ENCODE measurements at regions not wholly inside any gene's neighbourhood (a gene's known extent, or its start where the extent isn't known, plus 50 kb on each side); places are given as distances from the start of the nearest gene placed in this dataset.

- H3K4me1 ChIP-seq = no peaks in the 10 kb centered on the region
- WGBS = 93% methylated on average over 2 of the region's 2 CpGs
- TF ChIP-seq POLR2AphosphoS5 (IDR thresholded peaks at IDR 0.05) = no peak
- TF ChIP-seq POLR2A (IDR thresholded peaks at IDR 0.05) = no peak
- no peak for TF ChIP-seq CTCF (IDR thresholded peaks at IDR 0.05)
- TF ChIP-seq EP300 (IDR thresholded peaks at IDR 0.05) = no peak
- H3K9me3 ChIP-seq = no peaks in the 10 kb centered on the region
- DNase-seq (ENCODE audit: low spot score in 2 of 2) = no peak
- H3K27me3 ChIP-seq = no peaks in the 10 kb centered on the region
- no peak overlapping the region for H3K27ac ChIP-seq
- H3K36me3 ChIP-seq = no peaks in the 10 kb centered on the region
- no peak overlapping the region for H3K4me3 ChIP-seq
These were observed 215.9 kb downstream of the SOX11 start for GRCh38 chr2:5908071-5908470.

GRCh38 chr2:5911718-5912117 is 219.5 kb downstream of the SOX11 start:
- H3K4me1 ChIP-seq = no peaks in the 10 kb centered on the region
- H3K27me3 ChIP-seq = no peaks in the 10 kb centered on the region
- H3K4me3 ChIP-seq = no peak overlapping the region
- TF ChIP-seq POLR2A (IDR thresholded peaks at IDR 0.05) (no peak), CTCF (IDR thresholded peaks at IDR 0.05) (no peak)
- DNase-seq (ENCODE audit: low spot score in 2 of 2) = no peak
- no peaks in the 10 kb centered on the region for H3K9me3 ChIP-seq
- WGBS = 35% methylated on average over 3 of the region's 3 CpGs
- H3K36me3 ChIP-seq = no peaks in the 10 kb centered on the region
- no peak overlapping the region for H3K27ac ChIP-seq

- no peak for TF ChIP-seq POLR2AphosphoS5 (IDR thresholded peaks at IDR 0.05)
- DNase-seq (ENCODE audit: low spot score in 2 of 2) = no peak
- Histone ChIP-seq H3K9me3 (no peaks in the 10 kb centered on the region), H3K27me3 (no peaks in the 10 kb centered on the region), H3K4me1 (no peaks in the 10 kb centered on the region), H3K4me3 (no peak overlapping the region), H3K36me3 (no peaks in the 10 kb centered on the region), H3K27ac (no peak overlapping the region)
- 85% methylated on average over 9 of the region's 9 CpGs for WGBS
These were observed 221.7 kb downstream of the SOX11 start for GRCh38 chr2:5913711-5914395.

- Histone ChIP-seq H3K9me3 (no peaks in the 10 kb centered on the region), H3K4me3 (no peak overlapping the region), H3K4me1 (no peaks in the 10 kb centered on the region), H3K27me3 (no peaks in the 10 kb centered on the region), H3K36me3 (no peaks in the 10 kb centered on the region), H3K27ac (no peak overlapping the region)
- WGBS = 35% methylated on average over 7 of the region's 7 CpGs
- DNase-seq (ENCODE audit: low spot score in 2 of 2) = no peak
- TF ChIP-seq POLR2AphosphoS5 (IDR thresholded peaks at IDR 0.05) (no peak), EP300 (IDR thresholded peaks at IDR 0.05) (no peak), CTCF (IDR thresholded peaks at IDR 0.05) (no peak), POLR2A (IDR thresholded peaks at IDR 0.05) (no peak)
These were observed 222.8 kb downstream of the SOX11 start for GRCh38 chr2:5914811-5915611.

GRCh38 chr2:5915881-5916310 is 223.7 kb downstream of the SOX11 start:
- H3K4me1 ChIP-seq = no peaks in the 10 kb centered on the region
- 63% methylated on average over 4 of the region's 4 CpGs for WGBS
- H3K9me3 ChIP-seq = no peaks in the 10 kb centered on the region
- H3K27ac ChIP-seq = no peak overlapping the region
- no peaks in the 10 kb centered on the region for H3K36me3 ChIP-seq
- H3K27me3 ChIP-seq = no peaks in the 10 kb centered on the region
- no peak for TF ChIP-seq EP300 (IDR thresholded peaks at IDR 0.05)
- no peak for TF ChIP-seq CTCF (IDR thresholded peaks at IDR 0.05)
- no peak for TF ChIP-seq POLR2A (IDR thresholded peaks at IDR 0.05)
- no peak for DNase-seq (ENCODE audit: low spot score in 2 of 2)
- H3K4me3 ChIP-seq = no peak overlapping the region
